Suprapubic skin (tissue), 4 donors: ENCODE measurements at regions not wholly inside any gene's neighbourhood (a gene's known extent, or its start where the extent isn't known, plus 50 kb on each side); places are given as distances from the start of the nearest gene placed in this dataset.

Experiments used
- DNase-seq, 2 donors: peaks; one replicate each; pipeline ENCODE4 v3.0.0-alpha.2; 2019; ENCODE audit warnings: low spot score in 2 of 2
- H3K27ac ChIP-seq: fragments of 200-600 bp; sonication (generic); one replicate; pipeline ENCODE4 v1.5.1; 2019
- H3K27me3 ChIP-seq: fragments of 200-600 bp; sonication (generic); one replicate; pipeline ENCODE4 v1.5.1; 2019
- H3K36me3 ChIP-seq: fragments of 200-600 bp; sonication (generic); one replicate; pipeline ENCODE4 v1.5.1; 2019
- H3K4me1 ChIP-seq: fragments of 200-600 bp; sonication (generic); one replicate; pipeline ENCODE4 v1.5.1; 2019
- H3K4me3 ChIP-seq: fragments of 200-600 bp; sonication (generic); one replicate; pipeline ENCODE4 v1.5.1; 2019; ENCODE audit warnings: mild to moderate bottlenecking
- H3K9me3 ChIP-seq: fragments of 200-600 bp; sonication (generic); one replicate; pipeline ENCODE4 v1.5.1; 2019
- CTCF ChIP-seq, 2 donors: fragments of 200-600 bp in 1 of 2; fragments of 450-650 bp in 1 of 2; sonication (generic) in 1 of 2; IDR thresholded peaks; one replicate each; pipeline ENCODE4 v1.5.1; 2016 to 2019; ENCODE audit warnings: antibody characterized with exemption in 2 of 2, mild to moderate bottlenecking in 1 of 2, moderate library complexity in 1 of 2
- EP300 ChIP-seq: sonication (generic); formaldehyde crosslinking; IDR thresholded peaks from one replicate; pipeline ENCODE4 v1.6.1; 2017; ENCODE audit warnings: antibody characterized with exemption
- POLR2A ChIP-seq, 2 donors: fragments of 450-650 bp; IDR thresholded peaks; one replicate each; pipeline ENCODE4 v1.6.1; 2017; ENCODE audit warnings: antibody characterized with exemption in 2 of 2, mild to moderate bottlenecking in 2 of 2, moderate library complexity in 2 of 2
- POLR2AphosphoS5 ChIP-seq, 3 donors: sonication (generic); formaldehyde crosslinking; IDR thresholded peaks; one replicate each; pipeline ENCODE4 v1.6.1; 2017; ENCODE audit warnings: antibody characterized with exemption in 3 of 3
- WGBS: methylation state at CpG from one replicate; pipeline ENCODE4 v1.1.5; 2018; 5-methylcytosine and 5-hydroxymethylcytosine counted together

GRCh38 chr13:81488021-81488420 is 1147.1 kb upstream of the SPRY2 start:
- Histone ChIP-seq H3K4me1 (no peaks in the 10 kb centered on the region), H3K27me3 (no peaks in the 10 kb centered on the region), H3K4me3 (no peak overlapping the region), H3K9me3 (no peaks in the 10 kb centered on the region), H3K36me3 (no peaks in the 10 kb centered on the region), H3K27ac (no peak overlapping the region)
- WGBS = 84% methylated on average over 1 of the region's 1 CpG
- no peak for DNase-seq
- TF ChIP-seq POLR2AphosphoS5 (IDR thresholded peaks at IDR 0.05) = no peak
- TF ChIP-seq CTCF (IDR thresholded peaks at IDR 0.05) = no peak
- no peak for TF ChIP-seq POLR2A (IDR thresholded peaks at IDR 0.05)
- no peak for TF ChIP-seq EP300

GRCh38 chr13:81487151-81487550 is 1146.2 kb upstream of the SPRY2 start:
- Histone ChIP-seq H3K27me3 (no peaks in the 10 kb centered on the region), H3K4me1 (no peaks in the 10 kb centered on the region), H3K36me3 (no peaks in the 10 kb centered on the region), H3K9me3 (no peaks in the 10 kb centered on the region), H3K27ac (no peak overlapping the region), H3K4me3 (no peak overlapping the region)
- TF ChIP-seq CTCF (IDR thresholded peaks at IDR 0.05) = no peak
- TF ChIP-seq POLR2AphosphoS5 (IDR thresholded peaks at IDR 0.05) = no peak
- TF ChIP-seq EP300 = no peak
- no peak for TF ChIP-seq POLR2A (IDR thresholded peaks at IDR 0.05)
- DNase-seq = no peak
- WGBS = 50% methylated on average over 3 of the region's 3 CpGs

- no peak overlapping the region for H3K27ac ChIP-seq
- DNase-seq = no peak
- no peak for TF ChIP-seq CTCF (IDR thresholded peaks at IDR 0.05)
- no peak for TF ChIP-seq EP300
- TF ChIP-seq POLR2AphosphoS5 (IDR thresholded peaks at IDR 0.05) = no peak
- no peak for TF ChIP-seq POLR2A (IDR thresholded peaks at IDR 0.05)
- no peaks in the 10 kb centered on the region for H3K36me3 ChIP-seq
- H3K4me3 ChIP-seq = no peak overlapping the region
- no peaks in the 10 kb centered on the region for H3K4me1 ChIP-seq
- H3K27me3 ChIP-seq = no peaks in the 10 kb centered on the region
- no peaks in the 10 kb centered on the region for H3K9me3 ChIP-seq
- WGBS = 73% methylated on average over 2 of the region's 2 CpGs
Measured at GRCh38 chr13:81480634-81481033, 1139.7 kb upstream of the SPRY2 start.

GRCh38 chr13:81473366-81473899 is 1132.5 kb upstream of the SPRY2 start:
- no peak for DNase-seq
- Histone ChIP-seq H3K4me1 (no peaks in the 10 kb centered on the region), H3K9me3 (no peaks in the 10 kb centered on the region), H3K27ac (no peak overlapping the region), H3K4me3 (no peak overlapping the region), H3K36me3 (no peaks in the 10 kb centered on the region), H3K27me3 (no peaks in the 10 kb centered on the region)
- no peak for TF ChIP-seq POLR2AphosphoS5 (IDR thresholded peaks at IDR 0.05)
- no peak for TF ChIP-seq POLR2A (IDR thresholded peaks at IDR 0.05)
- TF ChIP-seq CTCF (IDR thresholded peaks at IDR 0.05) = no peak
- no peak for TF ChIP-seq EP300
- 63% methylated on average over 3 of the region's 3 CpGs for WGBS

GRCh38 chr13:81458170-81458569 is 1117.2 kb upstream of the SPRY2 start:
- TF ChIP-seq POLR2A (IDR thresholded peaks at IDR 0.05) (no peak), CTCF (IDR thresholded peaks at IDR 0.05) (no peak), POLR2AphosphoS5 (IDR thresholded peaks at IDR 0.05) (no peak), EP300 (no peak)
- Histone ChIP-seq H3K27ac (no peak overlapping the region), H3K36me3 (no peaks in the 10 kb centered on the region), H3K27me3 (no peaks in the 10 kb centered on the region), H3K9me3 (no peaks in the 10 kb centered on the region), H3K4me1 (no peaks in the 10 kb centered on the region), H3K4me3 (no peak overlapping the region)
- no peak for DNase-seq
- 57% methylated on average over 3 of the region's 3 CpGs for WGBS
